GM12878 (cell line): ENCODE measurements at regions not wholly inside any gene's neighbourhood (a gene's known extent, or its start where the extent isn't known, plus 50 kb on each side); places are given as distances from the start of the nearest gene placed in this dataset.

Experiments
- ATAC-seq: fragments of 200-7000 bp; cut with Tn5 transposase; 3 replicates; pipeline ENCODE4 v1.9.1; 2020; ENCODE audit warnings: mild to moderate bottlenecking, moderate library complexity
- BruUV-seq: library from RNA; stranded (reverse); fragments of 400-500 nt; replicated peaks from 2 replicates; lab custom pipeline; 2021; lab: Mats Ljungman, UMichigan
- CTCF ChIA-PET: fragments of 300-600 bp; sonication (Branson Sonifier 250); formaldehyde crosslinking; extraction: SDS; loops from one replicate; lab custom pipeline; 2021; ENCODE audit warnings: inconsistent platforms; lab: Yijun Ruan, JAX
- POLR2A ChIA-PET: fragments of 350-600 bp; formaldehyde crosslinking; extraction: SDS; loops from one replicate; lab custom pipeline; 2021; ENCODE audit warnings: inconsistent platforms; lab: Charles Lee
- RAD21 ChIA-PET: fragments of 300-600 bp; sonication (Branson Sonifier 250); formaldehyde crosslinking; loops from one replicate; lab custom pipeline; 2023; ENCODE audit warnings: antibody characterized with exemption; ENCODE audit not compliant: unreplicated experiment; lab: Charles Lee
- SMC1A ChIA-PET: fragments of 300-600 bp; sonication (Branson Sonifier 250); formaldehyde crosslinking; loops from one replicate; lab custom pipeline; 2023; ENCODE audit not compliant: unreplicated experiment, uncharacterized antibody; lab: Charles Lee
- DNase-seq: peaks from one replicate; pipeline ENCODE4 v3.0.0-alpha.2; 2011; ENCODE audit warnings: low read depth, low spot score
- FAIRE-seq: peaks from 3 replicates; lab custom pipeline; 2011; peaks lifted over from hg19 to GRCh38; lab: Jason Lieb, UNC
- H2AFZ ChIP-seq: 2 replicates; pipeline ENCODE4 v1.6.0; 2011; ENCODE audit warnings: low read depth, low read length, control low read depth; ENCODE audit not compliant: control insufficient read depth
- H3K27ac ChIP-seq: 2 replicates; pipeline ENCODE4 v1.5.1; 2011; ENCODE audit warnings: control low read depth; ENCODE audit not compliant: control insufficient read depth, insufficient read depth
- H3K27me3 ChIP-seq, 2 experiments: replicated peaks in 1 of 2; 2 replicates each; pipeline versions ENCODE4 v1.6.0 to v1.6.1; 2011; ENCODE audit warnings: low read length in 1 of 2; ENCODE audit not compliant: control insufficient read depth in 2 of 2, insufficient read depth in 2 of 2
- H3K36me3 ChIP-seq, 2 experiments: 2 replicates each; pipeline ENCODE4 v1.5.1; 2011; ENCODE audit warnings: low read length in 1 of 2; ENCODE audit not compliant: control insufficient read depth in 2 of 2, insufficient read depth in 2 of 2
- H3K4me1 ChIP-seq: 2 replicates; pipeline ENCODE4 v1.6.1; 2011; ENCODE audit warnings: mild to moderate bottlenecking, low read length, moderate library complexity, mixed read lengths; ENCODE audit not compliant: control insufficient read depth, insufficient read depth
- H3K4me2 ChIP-seq: 2 replicates; pipeline ENCODE4 v1.6.0; 2011; ENCODE audit warnings: control low read depth; ENCODE audit not compliant: control insufficient read depth, insufficient read depth
- H3K4me3 ChIP-seq: fragments of 200-600 bp; sonication (generic); 2 replicates; pipeline ENCODE4 v1.5.1; 2016
- H3K79me2 ChIP-seq: 2 replicates; pipeline ENCODE4 v1.6.0; 2011; ENCODE audit warnings: low read length; ENCODE audit not compliant: control insufficient read depth, insufficient read depth
- H3K9ac ChIP-seq: 2 replicates; pipeline ENCODE4 v1.8.0; 2011; ENCODE audit warnings: low read length, control low read depth, mixed read lengths; ENCODE audit not compliant: control insufficient read depth, insufficient read depth
- H3K9me3 ChIP-seq: replicated peaks from 3 replicates; pipeline ENCODE4 v1.5.1; 2011; ENCODE audit warnings: mild to moderate bottlenecking, low read length; ENCODE audit not compliant: control insufficient read depth, insufficient read depth
- H4K20me1 ChIP-seq: 2 replicates; pipeline ENCODE4 v1.6.0; 2011; ENCODE audit not compliant: control insufficient read depth, insufficient read depth
- ATF2 ChIP-seq: IDR thresholded peaks from 2 replicates; pipeline ENCODE4 v1.6.1; 2012; ENCODE audit warnings: low read length, inconsistent platforms
- CREB1 ChIP-seq: IDR thresholded peaks from 2 replicates; pipeline ENCODE4 v1.6.1; 2012; ENCODE audit warnings: low read depth, mild to moderate bottlenecking, inconsistent platforms
- HDAC6 ChIP-seq: fragments of 200-600 bp; sonication (generic); IDR thresholded peaks from one replicate; pipeline ENCODE4 v1.8.0; 2017; ENCODE audit warnings: antibody characterized with exemption; ENCODE audit not compliant: unreplicated experiment
- NKRF ChIP-seq: fragments of 450-650 bp; conservative IDR thresholded peaks from 2 replicates; pipeline ENCODE4 v1.6.1; 2017; ENCODE audit warnings: mild to moderate bottlenecking, moderate library complexity
- RAD21 ChIP-seq: IDR thresholded peaks from 2 replicates; pipeline ENCODE4 v1.6.1; 2011; ENCODE audit warnings: mild to moderate bottlenecking, low read depth, low read length, moderate library complexity; ENCODE audit not compliant: insufficient read depth
- RCOR1 ChIP-seq: conservative IDR thresholded peaks from 2 replicates; pipeline ENCODE4 v1.6.1; 2012; ENCODE audit warnings: low read depth, low read length, improper control_type of control experiment
- SMC3 ChIP-seq: IDR thresholded peaks from 2 replicates; pipeline ENCODE4 v1.6.1; 2011; ENCODE audit warnings: low read length, improper control_type of control experiment, borderline replicate concordance
- YY1 ChIP-seq: IDR thresholded peaks from 2 replicates; pipeline ENCODE4 v1.6.1; 2011; ENCODE audit warnings: low read depth, mild to moderate bottlenecking, low read length
- WGBS: methylation state at CpG from one replicate; pipeline ENCODE4 v1.1.6; 2016; ENCODE audit warnings: low lambda C conversion rate; ENCODE audit not compliant: insufficient replicate concordance, insufficient coverage; ENCODE audit errors: missing lambda C conversion rate; 5-methylcytosine and 5-hydroxymethylcytosine counted together
- in situ Hi-C: fragments of 300-500 bp; cut with MboI; formaldehyde crosslinking; loops from 9 replicates; pipeline ENCODE4 v1.14.3; 2018; ENCODE audit warnings: mixed read lengths
- intact Hi-C: fragments of 100-400 bp; cut with micrococcal nuclease; formaldehyde crosslinking; loops from one replicate; pipeline ENCODE4 v1.14.2; 2022; ENCODE audit not compliant: unreplicated experiment
- TF ChIP-seq, protein P1 (sequence below): IDR thresholded peaks from 2 replicates; pipeline ENCODE4 v1.6.1; 2012; ENCODE audit warnings: improper control_type of control experiment, low read depth, low read length; ENCODE audit not compliant: insufficient replicate concordance
- TF ChIP-seq, protein P2 (sequence below), 3 experiments: IDR thresholded peaks in 2 of 3; conservative IDR thresholded peaks in 1 of 3; 2 replicates each; pipeline ENCODE4 v1.5.1; 2011; ENCODE audit warnings: low read depth in 3 of 3, low read length in 3 of 3, mild to moderate bottlenecking in 3 of 3, control low read depth in 2 of 3, moderate library complexity in 2 of 3, inconsistent platforms in 1 of 3, mixed read lengths in 1 of 3; ENCODE audit not compliant: control insufficient read depth in 2 of 3, insufficient read depth in 1 of 3; ENCODE audit errors: extremely low read depth in 1 of 3

- Histone ChIP-seq H3K4me1 (no peaks in the 10 kb centered on the region), H3K36me3 (no peaks in the 10 kb centered on the region), H3K27me3 (no peaks in the 10 kb centered on the region), H3K4me2 (no peak overlapping the region), H3K79me2 (no peaks in the 10 kb centered on the region), H2AFZ (no peak overlapping the region), H3K9me3 (no peaks in the 10 kb centered on the region), H3K27ac (no peak overlapping the region), H3K9ac (no peak overlapping the region), H4K20me1 (no peaks in the 10 kb centered on the region), H3K4me3 (no peak overlapping the region)
- ChIA-PET POLR2A (no interaction called here), CTCF (interaction anchor here (0.8 to 2.9 kb wide), 10 partner anchors 29 to 653 kb away, joined by 3 to 35 read pairs (median 4); no protein-coding TSS in a partner anchor), RAD21 (interaction anchor here (0.9 to 4.3 kb wide), 9 partner anchors 157 to 642 kb away, joined by 3 to 35 read pairs (median 3); no protein-coding TSS in a partner anchor), SMC1A (interaction anchor here (0.6 to 4.6 kb wide), 9 partner anchors 8 to 641 kb away, joined by 3 to 36 read pairs (median 3); no protein-coding TSS in a partner anchor)
- intact Hi-C loops: loop anchor here (1.0 to 10.0 kb wide), 5 partner anchors 114 to 640 kb away; no protein-coding TSS in a partner anchor
- ATAC-seq (peak; percentile 97), DNase-seq (peak; percentile 43), FAIRE-seq (peak; percentile 84)
- 16% methylated on average over 5 of the region's 5 CpGs for WGBS
- in situ Hi-C loops: no loop called here
- no TSS peak for BruUV-seq
- TF ChIP-seq SMC3 (peak; percentile 91), CREB1 (no peak), RCOR1 (no peak), ATF2 (no peak), RAD21 (peak; percentile 91), HDAC6 (no peak), YY1 (peak; percentile 57; the same call in 1 of the 2 replicates), NKRF (no peak)
- TF ChIP-seq, protein P1, sequence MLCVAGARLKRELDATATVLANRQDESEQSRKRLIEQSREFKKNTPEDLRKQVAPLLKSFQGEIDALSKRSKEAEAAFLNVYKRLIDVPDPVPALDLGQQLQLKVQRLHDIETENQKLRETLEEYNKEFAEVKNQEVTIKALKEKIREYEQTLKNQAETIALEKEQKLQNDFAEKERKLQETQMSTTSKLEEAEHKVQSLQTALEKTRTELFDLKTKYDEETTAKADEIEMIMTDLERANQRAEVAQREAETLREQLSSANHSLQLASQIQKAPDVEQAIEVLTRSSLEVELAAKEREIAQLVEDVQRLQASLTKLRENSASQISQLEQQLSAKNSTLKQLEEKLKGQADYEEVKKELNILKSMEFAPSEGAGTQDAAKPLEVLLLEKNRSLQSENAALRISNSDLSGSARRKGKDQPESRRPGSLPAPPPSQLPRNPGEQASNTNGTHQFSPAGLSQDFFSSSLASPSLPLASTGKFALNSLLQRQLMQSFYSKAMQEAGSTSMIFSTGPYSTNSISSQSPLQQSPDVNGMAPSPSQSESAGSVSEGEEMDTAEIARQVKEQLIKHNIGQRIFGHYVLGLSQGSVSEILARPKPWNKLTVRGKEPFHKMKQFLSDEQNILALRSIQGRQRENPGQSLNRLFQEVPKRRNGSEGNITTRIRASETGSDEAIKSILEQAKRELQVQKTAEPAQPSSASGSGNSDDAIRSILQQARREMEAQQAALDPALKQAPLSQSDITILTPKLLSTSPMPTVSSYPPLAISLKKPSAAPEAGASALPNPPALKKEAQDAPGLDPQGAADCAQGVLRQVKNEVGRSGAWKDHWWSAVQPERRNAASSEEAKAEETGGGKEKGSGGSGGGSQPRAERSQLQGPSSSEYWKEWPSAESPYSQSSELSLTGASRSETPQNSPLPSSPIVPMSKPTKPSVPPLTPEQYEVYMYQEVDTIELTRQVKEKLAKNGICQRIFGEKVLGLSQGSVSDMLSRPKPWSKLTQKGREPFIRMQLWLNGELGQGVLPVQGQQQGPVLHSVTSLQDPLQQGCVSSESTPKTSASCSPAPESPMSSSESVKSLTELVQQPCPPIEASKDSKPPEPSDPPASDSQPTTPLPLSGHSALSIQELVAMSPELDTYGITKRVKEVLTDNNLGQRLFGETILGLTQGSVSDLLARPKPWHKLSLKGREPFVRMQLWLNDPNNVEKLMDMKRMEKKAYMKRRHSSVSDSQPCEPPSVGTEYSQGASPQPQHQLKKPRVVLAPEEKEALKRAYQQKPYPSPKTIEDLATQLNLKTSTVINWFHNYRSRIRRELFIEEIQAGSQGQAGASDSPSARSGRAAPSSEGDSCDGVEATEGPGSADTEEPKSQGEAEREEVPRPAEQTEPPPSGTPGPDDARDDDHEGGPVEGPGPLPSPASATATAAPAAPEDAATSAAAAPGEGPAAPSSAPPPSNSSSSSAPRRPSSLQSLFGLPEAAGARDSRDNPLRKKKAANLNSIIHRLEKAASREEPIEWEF: no peak
- TF ChIP-seq, protein P2, sequence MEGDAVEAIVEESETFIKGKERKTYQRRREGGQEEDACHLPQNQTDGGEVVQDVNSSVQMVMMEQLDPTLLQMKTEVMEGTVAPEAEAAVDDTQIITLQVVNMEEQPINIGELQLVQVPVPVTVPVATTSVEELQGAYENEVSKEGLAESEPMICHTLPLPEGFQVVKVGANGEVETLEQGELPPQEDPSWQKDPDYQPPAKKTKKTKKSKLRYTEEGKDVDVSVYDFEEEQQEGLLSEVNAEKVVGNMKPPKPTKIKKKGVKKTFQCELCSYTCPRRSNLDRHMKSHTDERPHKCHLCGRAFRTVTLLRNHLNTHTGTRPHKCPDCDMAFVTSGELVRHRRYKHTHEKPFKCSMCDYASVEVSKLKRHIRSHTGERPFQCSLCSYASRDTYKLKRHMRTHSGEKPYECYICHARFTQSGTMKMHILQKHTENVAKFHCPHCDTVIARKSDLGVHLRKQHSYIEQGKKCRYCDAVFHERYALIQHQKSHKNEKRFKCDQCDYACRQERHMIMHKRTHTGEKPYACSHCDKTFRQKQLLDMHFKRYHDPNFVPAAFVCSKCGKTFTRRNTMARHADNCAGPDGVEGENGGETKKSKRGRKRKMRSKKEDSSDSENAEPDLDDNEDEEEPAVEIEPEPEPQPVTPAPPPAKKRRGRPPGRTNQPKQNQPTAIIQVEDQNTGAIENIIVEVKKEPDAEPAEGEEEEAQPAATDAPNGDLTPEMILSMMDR (IDR thresholded peaks at IDR 0.05 in 2 of 3, conservative IDR thresholded peaks at IDR 0.05 in 1 of 3; ENCODE audit: control insufficient read depth in 2 of 3, extremely low read depth in 1 of 3, insufficient read depth in 1 of 3, low read depth in 3 of 3, low read length in 3 of 3): peak; percentile 47 to 76 (median 59); a peak in 4 of 6 replicates
Observed at GRCh38 chr13:22278336-22278929, 607.6 kb downstream of the FGF9 start.
